Lung (tissue), 11 donors: ENCODE measurements at regions not wholly inside any gene's neighbourhood (a gene's known extent, or its start where the extent isn't known, plus 50 kb on each side); places are given as distances from the start of the nearest gene placed in this dataset.

Experiments used
- ATAC-seq: fragments of 200-7000 bp; cut with Tn5 transposase; one replicate; pipeline ENCODE4 v1.9.1; 2020; ENCODE audit warnings: moderate number of reproducible peaks; ENCODE audit not compliant: insufficient read depth, low FRiP score
- DNase-seq, 3 donors: peaks; one replicate each; pipeline ENCODE4 v3.0.0-alpha.2; 2013 to 2017
- H3K27ac ChIP-seq, 2 donors: one replicate each; pipeline ENCODE4 v1.5.1; 2013; ENCODE audit warnings: mild to moderate bottlenecking in 2 of 2, moderate library complexity in 2 of 2, control low read depth in 1 of 2, inconsistent platforms in 1 of 2, low read depth in 1 of 2, low read length in 1 of 2
- H3K27me3 ChIP-seq, 3 donors: one replicate each; pipeline ENCODE4 v1.5.1; 2013; ENCODE audit warnings: low read length in 2 of 3; ENCODE audit not compliant: control insufficient read depth in 3 of 3, insufficient read depth in 3 of 3
- H3K36me3 ChIP-seq, 4 donors: one replicate each; pipeline ENCODE4 v1.5.1; 2013; ENCODE audit warnings: low read length in 4 of 4, mild to moderate bottlenecking in 1 of 4, moderate library complexity in 1 of 4; ENCODE audit not compliant: control insufficient read depth in 4 of 4, insufficient read depth in 4 of 4
- H3K4me1 ChIP-seq, 5 donors: one replicate each; pipeline ENCODE4 v1.5.1; 2013; ENCODE audit warnings: low read length in 5 of 5, mild to moderate bottlenecking in 2 of 5, moderate library complexity in 1 of 5; ENCODE audit not compliant: control insufficient read depth in 5 of 5, insufficient read depth in 5 of 5
- H3K4me3 ChIP-seq: one replicate; pipeline ENCODE4 v1.5.1; 2013; ENCODE audit warnings: mild to moderate bottlenecking, control low read depth, moderate library complexity
- H3K9ac ChIP-seq, 2 donors: one replicate each; pipeline ENCODE4 v1.5.1; 2013; ENCODE audit warnings: low read length in 2 of 2, control low read depth in 1 of 2; ENCODE audit not compliant: insufficient read depth in 1 of 2
- H3K9me3 ChIP-seq, 4 donors: one replicate each; pipeline ENCODE4 v1.5.1; 2013; ENCODE audit warnings: low read length in 3 of 4, mild to moderate bottlenecking in 1 of 4, moderate library complexity in 1 of 4; ENCODE audit not compliant: control insufficient read depth in 4 of 4, insufficient read depth in 3 of 4
- WGBS, 2 donors: extraction: QIAGEN DNeasy Blood & Tissue Kit; methylation state at CpG; one replicate each; pipeline ENCODE4 v1.1.7; 2013; 5-methylcytosine and 5-hydroxymethylcytosine counted together
- TF ChIP-seq, protein P1 (sequence below): IDR thresholded peaks from 2 replicates; pipeline ENCODE4 v1.5.1; 2012; ENCODE audit warnings: mild to moderate bottlenecking; ENCODE audit errors: control extremely low read depth, extremely low read depth
- donor health status: control.
- donor health status: control.
- donor health status: Bipolar disorder and iron deficiency.
- donor health status: healthy.
- donor health status: DM: yes; HTN: yes; CAD: no.

DNA sequence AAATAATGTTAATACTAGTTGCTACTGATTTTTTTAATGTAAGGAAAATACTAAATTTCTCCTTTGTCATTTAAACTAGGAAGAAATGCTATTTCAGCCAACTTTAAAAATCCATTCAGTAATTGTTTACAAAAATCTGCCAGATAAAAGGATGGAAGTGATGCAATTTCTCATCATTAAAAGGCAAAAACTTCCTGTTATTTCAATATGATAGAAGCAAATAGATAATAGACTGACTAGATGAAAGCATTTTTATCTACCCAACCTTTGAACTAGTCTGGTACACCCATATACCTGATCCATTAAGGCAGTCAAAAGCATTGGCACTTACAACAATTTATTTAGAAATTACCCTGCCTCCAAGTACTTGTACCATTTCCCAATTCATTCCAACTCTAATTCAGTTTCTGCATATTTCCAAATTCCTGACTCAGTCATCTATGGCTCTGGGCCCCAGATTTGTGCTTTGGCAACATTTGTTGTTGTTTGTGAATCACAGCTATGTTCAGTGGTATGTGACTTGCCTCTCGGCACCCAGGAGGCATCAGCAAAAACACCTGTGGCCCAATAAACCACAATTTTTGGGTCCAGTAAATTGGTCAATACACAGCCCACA is 482.6 kb upstream of the SEMA3A start:
- H3K9ac ChIP-seq = no peak overlapping the region
- TF ChIP-seq, protein P1, sequence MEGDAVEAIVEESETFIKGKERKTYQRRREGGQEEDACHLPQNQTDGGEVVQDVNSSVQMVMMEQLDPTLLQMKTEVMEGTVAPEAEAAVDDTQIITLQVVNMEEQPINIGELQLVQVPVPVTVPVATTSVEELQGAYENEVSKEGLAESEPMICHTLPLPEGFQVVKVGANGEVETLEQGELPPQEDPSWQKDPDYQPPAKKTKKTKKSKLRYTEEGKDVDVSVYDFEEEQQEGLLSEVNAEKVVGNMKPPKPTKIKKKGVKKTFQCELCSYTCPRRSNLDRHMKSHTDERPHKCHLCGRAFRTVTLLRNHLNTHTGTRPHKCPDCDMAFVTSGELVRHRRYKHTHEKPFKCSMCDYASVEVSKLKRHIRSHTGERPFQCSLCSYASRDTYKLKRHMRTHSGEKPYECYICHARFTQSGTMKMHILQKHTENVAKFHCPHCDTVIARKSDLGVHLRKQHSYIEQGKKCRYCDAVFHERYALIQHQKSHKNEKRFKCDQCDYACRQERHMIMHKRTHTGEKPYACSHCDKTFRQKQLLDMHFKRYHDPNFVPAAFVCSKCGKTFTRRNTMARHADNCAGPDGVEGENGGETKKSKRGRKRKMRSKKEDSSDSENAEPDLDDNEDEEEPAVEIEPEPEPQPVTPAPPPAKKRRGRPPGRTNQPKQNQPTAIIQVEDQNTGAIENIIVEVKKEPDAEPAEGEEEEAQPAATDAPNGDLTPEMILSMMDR = no peak
- no peak overlapping the region for H3K4me3 ChIP-seq
- WGBS, 2 donors = 82 to 83% methylated on average over 1 of the region's 1 CpG
- DNase-seq = peak in 2 of 3 donors; percentile 30 to 57
- H3K4me1 ChIP-seq = no peaks in the 10 kb centered on the region
- peak; percentile 19 for ATAC-seq
- no peaks in the 10 kb centered on the region for H3K9me3 ChIP-seq
- no peaks in the 10 kb centered on the region for H3K27me3 ChIP-seq
- no peaks in the 10 kb centered on the region for H3K36me3 ChIP-seq
- no peak overlapping the region for H3K27ac ChIP-seq

GRCh38 chr7:84675633-84676034 is 481.0 kb upstream of the SEMA3A start:
- WGBS, 2 donors = 62 to 76% methylated on average over 4 of the region's 4 CpGs
- ATAC-seq (no peak), DNase-seq (no peak)

DNA sequence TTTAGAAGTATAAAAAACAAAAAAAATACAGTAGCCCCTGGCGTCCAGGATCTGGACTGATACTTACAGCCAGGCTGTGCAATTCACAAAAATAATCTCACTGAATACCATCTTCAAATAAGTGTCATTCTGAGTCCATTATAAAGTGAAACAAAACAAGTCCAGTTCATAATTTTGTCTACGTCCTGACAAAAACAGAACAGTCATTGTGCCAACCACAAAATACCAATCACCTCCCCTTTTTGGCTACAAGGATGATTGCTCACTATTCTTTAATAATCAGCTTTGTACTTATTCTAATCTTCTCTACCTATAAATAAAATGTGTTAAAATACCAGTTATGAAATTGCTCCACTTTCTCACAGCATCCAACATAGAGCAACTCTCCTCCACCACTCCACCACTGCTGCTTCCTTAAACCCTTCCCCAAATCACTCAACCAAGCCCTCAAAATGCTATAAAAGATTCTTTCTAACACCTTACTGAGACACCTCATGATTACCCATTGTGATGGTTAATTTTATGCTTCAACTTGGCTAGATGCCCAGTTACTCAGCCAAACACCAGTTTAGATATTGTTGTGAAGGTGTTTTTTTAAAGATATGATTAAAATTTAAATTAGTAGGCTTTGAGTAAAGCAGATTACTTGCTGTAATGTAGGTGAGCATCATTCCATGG is 479.8 kb upstream of the SEMA3A start:
- Histone ChIP-seq H3K27me3 (no peaks in the 10 kb centered on the region), H3K27ac (no peak overlapping the region), H3K4me1 (no peaks in the 10 kb centered on the region), H3K36me3 (no peaks in the 10 kb centered on the region), H3K9me3 (no peaks in the 10 kb centered on the region), H3K9ac (no peak overlapping the region), H3K4me3 (no peak overlapping the region)
- DNase-seq (no peak), ATAC-seq (no peak)
- TF ChIP-seq, protein P1 = no peak
- 63 to 67% methylated on average over 2 of the region's 2 CpGs for WGBS, 2 donors

More at GRCh38 chr7:84675633-84676034, 481.0 kb upstream of the SEMA3A start:
- H3K27ac ChIP-seq = no peak overlapping the region
- no peaks in the 10 kb centered on the region for H3K27me3 ChIP-seq
- TF ChIP-seq, protein P1 = no peak
- H3K4me1 ChIP-seq = no peaks in the 10 kb centered on the region
- no peak overlapping the region for H3K4me3 ChIP-seq
- no peaks in the 10 kb centered on the region for H3K9me3 ChIP-seq
- no peak overlapping the region for H3K9ac ChIP-seq
- H3K36me3 ChIP-seq = no peaks in the 10 kb centered on the region
